MM.1S (cell line): ENCODE measurements at regions not wholly inside any gene's neighbourhood (a gene's known extent, or its start where the extent isn't known, plus 50 kb on each side); places are given as distances from the start of the nearest gene placed in this dataset.

Experiments
- DNase-seq: peaks from one replicate; pipeline ENCODE4 v3.0.0-alpha.2; 2015
- H2AFZ ChIP-seq: fragments of 300-600 bp; sonication (generic); 2 replicates; pipeline ENCODE4 v1.6.0; 2016; ENCODE audit warnings: antibody characterized with exemption, low read length
- H3F3A ChIP-seq: fragments of 300-600 bp; sonication (generic); 2 replicates; pipeline ENCODE4 v1.6.1; 2016; ENCODE audit warnings: mild to moderate bottlenecking, antibody characterized with exemption, low read length, moderate library complexity, mixed read lengths; ENCODE audit not compliant: insufficient read depth
- H3K27ac ChIP-seq: fragments of 300-600 bp; sonication (generic); 2 replicates; pipeline ENCODE4 v1.5.1; 2016; ENCODE audit warnings: mild to moderate bottlenecking, low read length
- H3K27me3 ChIP-seq: fragments of 300-600 bp; sonication (generic); replicated peaks from 2 replicates; pipeline ENCODE4 v1.6.0; 2016; ENCODE audit warnings: low read length; ENCODE audit not compliant: insufficient read depth
- H3K36me3 ChIP-seq: fragments of 300-600 bp; sonication (generic); replicated peaks from 2 replicates; pipeline ENCODE4 v1.6.1; 2016; ENCODE audit warnings: mild to moderate bottlenecking, low read length, mixed read lengths; ENCODE audit not compliant: insufficient read depth
- H3K4me1 ChIP-seq: fragments of 300-600 bp; sonication (generic); 2 replicates; pipeline ENCODE4 v1.6.1; 2016; ENCODE audit warnings: low read length, mixed read lengths
- H3K4me2 ChIP-seq: fragments of 300-600 bp; sonication (generic); 2 replicates; pipeline ENCODE4 v1.6.0; 2016; ENCODE audit warnings: low read depth, low read length
- H3K4me3 ChIP-seq: fragments of 300-600 bp; sonication (generic); 2 replicates; pipeline ENCODE4 v1.5.1; 2016; ENCODE audit warnings: low read length, mixed read lengths
- H3K79me2 ChIP-seq: fragments of 300-600 bp; sonication (generic); 2 replicates; pipeline ENCODE4 v1.6.1; 2016; ENCODE audit warnings: mixed run types, low read length, mixed read lengths
- H3K9ac ChIP-seq: fragments of 300-600 bp; sonication (generic); 2 replicates; pipeline ENCODE4 v1.6.1; 2016; ENCODE audit warnings: low read length, mixed read lengths
- H3K9me2 ChIP-seq: fragments of 300-600 bp; sonication (generic); replicated peaks from 2 replicates; pipeline ENCODE4 v1.6.1; 2016; ENCODE audit warnings: mild to moderate bottlenecking, low read length, mixed read lengths; ENCODE audit not compliant: insufficient read depth
- H3K9me3 ChIP-seq: fragments of 300-600 bp; sonication (generic); replicated peaks from 2 replicates; pipeline ENCODE4 v1.6.1; 2016; ENCODE audit warnings: mild to moderate bottlenecking, low read length, mixed read lengths; ENCODE audit not compliant: insufficient read depth
- H4K20me1 ChIP-seq: fragments of 300-600 bp; sonication (generic); 2 replicates; pipeline ENCODE4 v1.6.1; 2016; ENCODE audit warnings: mild to moderate bottlenecking, low read length, moderate library complexity, mixed read lengths; ENCODE audit not compliant: insufficient read depth
- EZH2 ChIP-seq: fragments of 300-600 bp; sonication (generic); optimal IDR thresholded peaks from 2 replicates; pipeline ENCODE3; 2017; ENCODE audit warnings: low read depth, mild to moderate bottlenecking, antibody characterized with exemption, low read length, mixed read lengths
- EZH2phosphoT487 ChIP-seq: fragments of 300-600 bp; sonication (generic); IDR thresholded peaks from 2 replicates; pipeline ENCODE4 v1.6.1; 2018; ENCODE audit warnings: antibody characterized with exemption, low read length
- TF ChIP-seq, protein P1 (sequence below): fragments of 300-600 bp; sonication (generic); IDR thresholded peaks from 2 replicates; pipeline ENCODE4 v1.5.1; 2016; ENCODE audit warnings: antibody characterized with exemption, low read length, mixed read lengths

DNA sequence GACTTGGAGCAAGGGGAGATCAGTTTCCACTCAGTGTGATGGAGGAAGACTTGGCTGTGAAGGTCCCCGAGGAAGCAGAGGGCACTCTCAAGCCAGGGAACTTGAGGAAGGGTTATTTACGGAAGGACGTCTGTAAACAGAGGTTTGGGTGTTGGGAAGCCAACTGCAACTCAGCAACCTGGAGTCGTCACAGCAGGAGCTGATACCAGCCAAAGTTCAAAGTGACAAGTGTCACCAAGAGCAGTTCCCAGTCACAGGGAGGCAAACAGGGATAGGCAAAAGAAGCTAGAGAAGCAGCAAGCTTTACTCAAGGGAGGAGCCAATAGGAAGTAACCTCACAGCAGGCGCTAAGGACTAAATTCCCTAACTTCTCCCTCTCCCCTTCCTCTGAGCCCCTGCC lies 205.5 kb downstream of the EFNB2 start:
- H3K9ac ChIP-seq, result no peak overlapping the region
- H3K79me2 ChIP-seq, result no peaks in the 10 kb centered on the region
- H3K36me3 ChIP-seq, result no peaks in the 10 kb centered on the region
- H3K9me2 ChIP-seq, result no peaks in the 10 kb centered on the region
- H3K27ac ChIP-seq, result no peak overlapping the region
- no peak overlapping the region for H3K4me2 ChIP-seq
- DNase-seq, result no peak
- TF ChIP-seq, protein P1, sequence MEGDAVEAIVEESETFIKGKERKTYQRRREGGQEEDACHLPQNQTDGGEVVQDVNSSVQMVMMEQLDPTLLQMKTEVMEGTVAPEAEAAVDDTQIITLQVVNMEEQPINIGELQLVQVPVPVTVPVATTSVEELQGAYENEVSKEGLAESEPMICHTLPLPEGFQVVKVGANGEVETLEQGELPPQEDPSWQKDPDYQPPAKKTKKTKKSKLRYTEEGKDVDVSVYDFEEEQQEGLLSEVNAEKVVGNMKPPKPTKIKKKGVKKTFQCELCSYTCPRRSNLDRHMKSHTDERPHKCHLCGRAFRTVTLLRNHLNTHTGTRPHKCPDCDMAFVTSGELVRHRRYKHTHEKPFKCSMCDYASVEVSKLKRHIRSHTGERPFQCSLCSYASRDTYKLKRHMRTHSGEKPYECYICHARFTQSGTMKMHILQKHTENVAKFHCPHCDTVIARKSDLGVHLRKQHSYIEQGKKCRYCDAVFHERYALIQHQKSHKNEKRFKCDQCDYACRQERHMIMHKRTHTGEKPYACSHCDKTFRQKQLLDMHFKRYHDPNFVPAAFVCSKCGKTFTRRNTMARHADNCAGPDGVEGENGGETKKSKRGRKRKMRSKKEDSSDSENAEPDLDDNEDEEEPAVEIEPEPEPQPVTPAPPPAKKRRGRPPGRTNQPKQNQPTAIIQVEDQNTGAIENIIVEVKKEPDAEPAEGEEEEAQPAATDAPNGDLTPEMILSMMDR, result no peak
- TF ChIP-seq EZH2 (no peak), EZH2phosphoT487 (no peak)
- H3K27me3 ChIP-seq, result no peaks in the 10 kb centered on the region
- H4K20me1 ChIP-seq, result no peaks in the 10 kb centered on the region
- H2AFZ ChIP-seq, result no peak overlapping the region
- H3K4me1 ChIP-seq, result no peaks in the 10 kb centered on the region
- no peaks in the 10 kb centered on the region for H3K9me3 ChIP-seq
- no peak overlapping the region for H3K4me3 ChIP-seq
- H3F3A ChIP-seq, result no peaks in the 10 kb centered on the region

DNA sequence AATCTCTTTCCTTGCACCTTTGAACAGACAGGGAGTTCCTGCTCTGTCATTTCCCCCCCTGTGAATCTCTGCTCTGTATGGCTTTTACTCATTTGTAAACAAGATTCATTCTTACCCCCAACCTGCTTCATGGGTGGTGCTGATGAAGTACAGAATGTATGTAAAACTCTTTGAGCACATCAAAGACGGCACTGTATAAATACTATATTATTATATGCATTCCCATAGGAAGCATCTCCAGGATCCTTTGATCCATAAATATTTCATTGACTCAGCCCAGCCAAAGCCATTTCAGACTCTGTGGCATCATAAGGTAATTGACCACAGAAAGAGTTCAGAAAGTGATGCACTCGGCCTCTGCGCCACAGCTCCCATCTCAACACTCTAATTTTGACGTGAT lies 208.7 kb downstream of the EFNB2 start:
- Histone ChIP-seq H3K9me3 (no peaks in the 10 kb centered on the region), H3F3A (no peaks in the 10 kb centered on the region), H3K9me2 (no peaks in the 10 kb centered on the region), H3K79me2 (no peaks in the 10 kb centered on the region), H3K27me3 (no peaks in the 10 kb centered on the region), H2AFZ (no peak overlapping the region), H4K20me1 (no peaks in the 10 kb centered on the region), H3K27ac (no peak overlapping the region), H3K4me1 (no peaks in the 10 kb centered on the region), H3K4me2 (no peak overlapping the region), H3K9ac (no peak overlapping the region), H3K36me3 (no peaks in the 10 kb centered on the region), H3K4me3 (no peak overlapping the region)
- DNase-seq, result no peak
- TF ChIP-seq EZH2phosphoT487, result no peak
- TF ChIP-seq EZH2, result no peak
- TF ChIP-seq, protein P1, result no peak

DNA sequence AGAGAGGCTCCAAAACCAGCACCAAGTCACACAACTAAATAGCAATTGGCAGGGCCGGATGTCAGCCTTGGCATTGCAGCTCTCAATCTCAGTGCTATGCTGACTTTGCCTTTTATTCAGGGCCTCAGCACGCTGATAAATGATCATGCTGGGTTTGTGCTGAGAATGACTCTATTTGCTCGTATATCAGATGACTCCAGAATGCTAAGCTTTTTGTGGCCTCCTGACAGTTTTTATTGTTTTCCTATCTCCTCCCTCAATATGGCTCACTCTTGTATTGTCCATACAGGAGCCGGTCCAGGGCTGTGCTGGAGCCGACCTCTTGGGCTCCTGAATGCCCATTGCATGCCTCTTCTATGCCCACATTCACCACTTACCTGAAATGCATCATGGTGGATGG lies 211.0 kb downstream of the EFNB2 start:
- H3K27ac ChIP-seq, result no peak overlapping the region
- H3K9me2 ChIP-seq, result no peaks in the 10 kb centered on the region
- no peaks in the 10 kb centered on the region for H3K9me3 ChIP-seq
- H3K4me3 ChIP-seq, result no peak overlapping the region
- no peak overlapping the region for H3K4me2 ChIP-seq
- TF ChIP-seq, protein P1, result no peak
- TF ChIP-seq EZH2, result no peak
- TF ChIP-seq EZH2phosphoT487, result no peak
- H2AFZ ChIP-seq, result no peak overlapping the region
- H3K79me2 ChIP-seq, result no peaks in the 10 kb centered on the region
- H4K20me1 ChIP-seq, result no peaks in the 10 kb centered on the region
- no peak overlapping the region for H3K9ac ChIP-seq
- no peaks in the 10 kb centered on the region for H3K4me1 ChIP-seq
- H3F3A ChIP-seq, result no peaks in the 10 kb centered on the region
- DNase-seq, result no peak
- no peaks in the 10 kb centered on the region for H3K27me3 ChIP-seq
- H3K36me3 ChIP-seq, result no peaks in the 10 kb centered on the region
